HG02610 (cell line): ENCODE measurements at regions not wholly inside any gene's neighbourhood (a gene's known extent, or its start where the extent isn't known, plus 50 kb on each side); places are given as distances from the start of the nearest gene placed in this dataset.
"Not testable (repeated sequence)": the region's sequence is repeated elsewhere in the genome, so short reads cannot be mapped to it uniquely, and the experiment has no call there.

ENCODE experiments used
- ATAC-seq: cut with Tn5 transposase; IDR thresholded peaks from one replicate; pipeline ENCODE4 v1.9.1; 2021; ENCODE audit warnings: mild to moderate bottlenecking, moderate library complexity; ENCODE audit not compliant: unreplicated experiment

DNA sequence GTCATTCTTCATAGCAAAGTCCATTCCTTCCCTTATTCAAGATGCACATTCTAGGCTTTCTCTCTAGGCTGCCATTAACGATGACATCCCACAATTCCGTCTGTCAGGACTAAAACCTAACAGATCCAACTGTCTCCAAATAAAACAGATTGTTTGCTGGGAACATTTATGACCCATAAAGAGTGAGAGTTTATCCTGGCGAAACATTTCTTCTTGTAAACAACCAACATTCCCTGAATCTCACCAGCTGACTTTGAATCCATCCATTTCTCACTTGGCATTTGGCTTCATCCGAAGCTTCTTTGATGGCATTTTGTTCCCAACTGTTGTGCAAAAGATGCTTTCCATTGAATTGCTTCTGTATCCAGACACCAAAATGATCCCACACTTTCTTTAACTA lies 93.1 kb downstream of the OLIG3 start:
- ATAC-seq: no peak

DNA sequence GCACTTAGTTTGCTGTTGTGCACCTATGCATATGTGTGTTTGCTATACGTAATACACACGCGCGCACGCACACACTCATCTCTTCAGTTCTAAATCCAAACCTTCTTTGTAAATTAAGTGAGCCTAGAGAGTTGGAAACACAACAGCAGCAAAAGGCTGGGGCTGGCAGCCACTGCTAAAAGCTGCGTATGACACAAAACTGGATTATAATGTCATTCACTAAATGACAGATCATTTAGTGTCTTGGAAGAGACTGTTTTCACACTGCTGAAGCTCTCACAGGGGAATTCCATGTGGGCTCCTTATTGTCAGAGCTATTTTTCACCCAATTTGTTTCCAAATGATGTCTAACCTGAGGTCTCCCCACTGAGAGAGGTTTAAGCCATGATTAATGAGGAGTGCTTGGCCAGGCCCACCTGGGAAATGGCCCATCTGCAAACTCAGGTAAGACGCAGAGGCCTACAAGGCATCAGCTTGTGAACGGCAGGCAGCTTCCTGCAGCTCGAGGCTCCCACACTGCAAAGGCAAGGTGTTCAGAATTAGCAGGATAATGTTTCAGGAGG lies 94.2 kb downstream of the OLIG3 start:
- ATAC-seq: peak; percentile 72

DNA sequence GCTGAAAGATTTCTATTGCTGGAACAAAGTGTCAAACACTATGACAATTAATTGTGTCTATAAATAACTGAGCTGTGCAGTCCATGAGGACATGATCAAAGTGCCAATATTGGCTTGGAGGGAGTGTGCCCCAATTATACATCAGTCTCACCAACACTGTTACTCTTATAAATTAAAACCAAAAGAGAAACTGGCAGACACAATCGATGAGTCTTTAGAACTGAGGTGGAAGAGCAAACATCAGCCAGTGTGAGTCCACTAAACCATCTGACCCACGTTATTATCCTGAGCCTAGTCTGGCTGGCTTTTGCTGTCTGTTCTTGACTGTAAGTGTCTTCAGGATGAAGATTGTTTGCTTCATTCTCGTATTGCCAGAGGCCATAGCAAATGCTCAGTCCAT lies 98.9 kb downstream of the OLIG3 start:
- ATAC-seq: no peak

DNA sequence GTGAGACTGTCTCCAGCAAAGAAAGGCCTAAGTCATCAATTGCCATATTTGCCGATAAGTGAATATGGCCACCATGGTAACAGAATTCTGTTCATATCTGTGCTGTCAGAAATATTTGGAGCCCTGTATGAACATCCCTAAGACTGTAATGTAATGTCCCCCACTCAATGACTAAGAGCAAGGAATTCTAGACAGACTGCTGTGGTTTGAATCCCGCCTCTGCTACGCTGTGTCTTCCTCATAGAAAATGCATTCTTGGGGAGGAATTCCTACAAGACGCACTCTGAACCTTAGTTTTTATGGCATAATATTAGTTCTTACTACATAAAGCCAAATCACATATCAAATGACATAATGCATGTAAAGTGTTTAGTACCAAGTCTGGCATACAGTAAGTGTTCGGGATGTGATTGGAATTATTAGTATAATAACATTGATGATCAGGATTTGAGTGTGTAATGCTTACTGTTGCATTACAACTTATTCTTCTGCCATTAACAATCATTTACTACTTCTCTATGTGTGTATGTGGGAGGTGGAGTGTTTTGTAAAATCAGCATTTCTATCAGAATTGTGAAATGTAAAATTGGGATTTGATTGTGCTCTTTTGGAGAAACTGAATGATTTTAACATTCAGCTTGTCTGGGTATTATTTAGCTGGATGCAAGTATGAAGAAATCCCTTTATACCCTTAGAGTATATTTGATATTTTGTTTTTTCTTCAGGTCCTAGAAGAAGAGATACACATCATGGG lies 103.0 kb downstream of the OLIG3 start:
- ATAC-seq: no peak

DNA sequence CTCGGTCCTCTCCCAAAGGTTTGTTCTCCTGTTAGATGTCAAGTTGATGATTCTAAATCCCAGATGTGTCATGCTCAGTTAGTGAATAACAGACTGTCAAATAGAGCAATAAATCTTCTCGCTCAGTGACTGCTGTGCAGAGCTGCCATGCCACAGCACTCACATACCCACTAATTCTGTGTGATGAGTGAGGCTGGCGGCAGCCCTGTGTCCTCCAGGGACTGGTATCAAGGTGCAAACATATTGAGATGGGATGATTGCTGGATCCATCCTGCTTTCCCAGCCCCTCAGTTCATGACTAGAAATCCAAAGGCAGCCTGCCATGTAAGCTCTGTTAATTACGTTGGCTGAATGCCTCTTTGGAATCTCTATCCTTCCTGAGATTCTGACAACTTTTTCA lies 103.9 kb downstream of the OLIG3 start:
- no peak for ATAC-seq

DNA sequence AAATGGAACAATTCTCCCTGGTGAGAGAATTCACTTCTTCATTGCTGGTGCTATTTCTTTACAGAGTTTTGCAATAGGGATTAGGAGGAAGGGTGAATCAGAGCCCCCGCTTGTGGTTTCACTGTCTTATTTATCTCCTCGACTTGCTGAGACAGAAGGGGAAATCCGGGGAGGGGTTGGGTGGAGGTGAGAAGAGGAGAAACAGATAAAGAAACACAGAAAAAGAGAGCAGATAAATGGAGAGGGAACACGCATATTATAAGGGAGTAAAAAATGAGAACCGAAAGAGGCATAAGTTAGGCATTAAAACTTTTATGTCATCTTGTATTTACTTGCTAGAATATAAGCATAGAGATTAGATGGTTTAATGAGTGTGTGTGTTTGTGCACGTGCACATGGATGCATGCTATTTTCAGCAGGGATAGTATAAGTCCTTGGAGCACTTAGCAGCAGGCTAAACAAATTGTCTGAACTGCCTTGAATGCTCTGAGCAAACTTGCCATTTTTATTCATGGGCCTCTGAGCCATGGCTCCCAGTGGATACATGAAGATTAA lies 105.0 kb downstream of the OLIG3 start:
- peak; percentile 89 for ATAC-seq

DNA sequence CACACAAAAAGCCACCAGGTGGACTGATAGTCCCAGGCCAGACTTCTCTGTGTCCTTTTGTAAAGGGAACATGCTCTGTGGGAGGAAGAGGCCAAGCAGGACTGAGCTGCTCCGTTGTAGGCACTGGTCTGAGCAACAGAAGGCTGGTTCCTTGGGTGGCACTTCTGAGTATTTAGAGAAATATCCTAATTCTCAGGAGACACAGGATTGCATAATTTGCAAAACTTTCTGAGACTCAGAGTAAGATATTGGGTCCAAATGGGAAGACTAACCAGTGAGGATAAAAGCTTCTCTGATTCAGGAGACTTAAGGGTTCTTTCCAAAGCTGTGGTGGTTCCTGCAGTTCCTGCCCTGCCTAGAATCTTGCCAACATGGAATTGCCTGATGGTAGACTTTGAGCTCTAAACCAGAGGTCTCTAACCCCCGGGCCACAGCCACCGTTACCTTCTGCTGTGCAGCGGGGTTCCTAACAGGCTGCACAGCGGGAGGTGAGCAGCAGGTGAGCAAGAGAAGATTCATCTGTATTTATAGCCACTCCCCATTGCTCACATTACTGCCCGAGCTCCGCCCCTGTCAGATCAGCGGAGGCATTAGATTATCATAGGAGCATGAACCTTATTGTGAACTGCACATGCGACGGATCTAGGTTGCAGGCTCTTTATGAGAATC lies 107.0 kb downstream of the OLIG3 start:
- ATAC-seq: no peak

DNA sequence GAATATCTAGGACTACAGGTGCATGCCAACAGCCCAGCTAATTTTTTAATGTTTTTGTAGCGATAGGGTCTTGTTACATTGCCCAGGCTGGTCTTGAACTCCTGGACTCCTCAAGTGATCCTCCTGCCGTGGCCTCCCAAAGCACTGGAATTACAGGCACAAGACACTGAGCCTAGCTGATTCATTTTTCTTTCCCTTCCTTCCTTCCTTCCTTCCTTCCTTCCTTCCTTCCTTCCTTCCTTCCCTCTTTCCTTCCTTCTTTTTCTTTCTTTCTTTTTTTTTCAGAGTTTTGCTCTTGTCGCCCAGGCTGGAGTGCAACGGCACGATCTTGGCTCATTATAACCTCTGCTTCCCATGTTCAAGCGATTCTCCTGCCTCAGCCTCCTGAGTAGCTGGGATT lies 110.9 kb downstream of the OLIG3 start:
- ATAC-seq: not testable (repeated sequence)

DNA sequence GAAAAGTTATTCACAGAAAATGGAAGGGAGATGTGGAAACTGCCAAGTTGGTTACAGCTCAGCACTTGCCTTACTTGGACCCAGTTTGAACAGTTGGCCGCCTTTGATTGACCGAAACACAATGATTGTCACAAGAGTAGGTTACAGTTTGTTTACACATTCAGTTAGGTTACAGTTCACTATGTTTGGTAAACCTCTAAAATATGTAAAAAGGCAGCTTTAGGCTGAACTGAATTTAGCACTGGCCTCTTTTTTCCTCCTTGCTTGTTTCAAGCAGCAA lies 116.2 kb downstream of the OLIG3 start:
- ATAC-seq: no peak

DNA sequence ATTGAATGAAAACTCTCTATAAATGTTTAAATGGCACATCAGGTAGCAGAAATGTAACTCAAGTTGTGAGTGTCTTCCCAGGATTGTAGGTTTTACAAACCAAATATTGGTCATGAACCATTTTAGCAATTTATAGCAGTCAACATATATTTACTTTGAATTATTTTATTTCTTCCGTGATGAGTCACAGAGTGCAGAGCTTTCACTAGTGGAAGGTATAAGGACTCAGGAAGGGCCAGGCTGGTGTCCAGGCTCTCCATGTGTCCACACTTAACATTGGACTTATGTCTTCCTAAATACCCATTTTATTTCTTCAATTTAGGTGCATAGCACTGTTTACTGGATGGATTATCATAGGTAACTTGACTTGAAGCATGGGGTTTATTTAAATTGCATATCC lies 120.9 kb downstream of the OLIG3 start:
- ATAC-seq: no peak

DNA sequence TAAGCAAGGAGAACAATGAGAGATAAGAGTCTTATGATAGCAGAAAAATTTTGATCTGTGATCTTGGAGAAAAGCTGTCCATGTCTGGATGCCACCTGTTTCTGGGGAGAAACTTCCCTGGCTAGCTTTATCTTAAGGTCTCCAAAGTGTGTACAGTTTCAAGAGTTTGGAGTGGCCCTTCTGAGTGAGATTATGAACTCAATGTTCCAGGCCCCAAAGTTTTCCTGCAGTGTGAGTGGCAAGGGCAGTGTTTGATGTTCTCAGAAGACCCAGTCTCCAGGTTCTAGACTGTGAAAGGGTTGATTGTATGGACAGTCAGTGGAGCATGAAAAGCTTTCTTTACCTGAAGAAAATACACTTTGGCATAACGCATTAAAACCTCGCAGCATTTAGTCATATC lies 121.7 kb downstream of the OLIG3 start:
- no peak for ATAC-seq

DNA sequence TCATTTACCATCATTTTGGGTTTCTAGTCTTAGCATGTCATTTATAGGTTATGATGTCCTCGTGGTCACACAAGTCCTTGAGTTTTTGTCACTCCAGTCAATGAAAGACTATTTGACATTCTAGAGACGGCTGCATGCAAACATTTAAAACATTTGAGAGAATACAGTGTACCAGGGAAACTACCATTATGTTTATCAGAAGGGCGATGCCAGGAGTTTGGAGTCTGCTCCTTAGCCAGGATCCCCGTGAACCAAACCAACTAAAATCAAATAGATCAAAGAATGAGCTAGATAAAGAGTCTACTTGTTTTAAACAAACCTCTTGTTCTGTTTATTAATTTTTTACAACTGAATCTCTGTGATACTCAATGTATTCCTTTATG lies 122.6 kb downstream of the OLIG3 start:
- no peak for ATAC-seq

DNA sequence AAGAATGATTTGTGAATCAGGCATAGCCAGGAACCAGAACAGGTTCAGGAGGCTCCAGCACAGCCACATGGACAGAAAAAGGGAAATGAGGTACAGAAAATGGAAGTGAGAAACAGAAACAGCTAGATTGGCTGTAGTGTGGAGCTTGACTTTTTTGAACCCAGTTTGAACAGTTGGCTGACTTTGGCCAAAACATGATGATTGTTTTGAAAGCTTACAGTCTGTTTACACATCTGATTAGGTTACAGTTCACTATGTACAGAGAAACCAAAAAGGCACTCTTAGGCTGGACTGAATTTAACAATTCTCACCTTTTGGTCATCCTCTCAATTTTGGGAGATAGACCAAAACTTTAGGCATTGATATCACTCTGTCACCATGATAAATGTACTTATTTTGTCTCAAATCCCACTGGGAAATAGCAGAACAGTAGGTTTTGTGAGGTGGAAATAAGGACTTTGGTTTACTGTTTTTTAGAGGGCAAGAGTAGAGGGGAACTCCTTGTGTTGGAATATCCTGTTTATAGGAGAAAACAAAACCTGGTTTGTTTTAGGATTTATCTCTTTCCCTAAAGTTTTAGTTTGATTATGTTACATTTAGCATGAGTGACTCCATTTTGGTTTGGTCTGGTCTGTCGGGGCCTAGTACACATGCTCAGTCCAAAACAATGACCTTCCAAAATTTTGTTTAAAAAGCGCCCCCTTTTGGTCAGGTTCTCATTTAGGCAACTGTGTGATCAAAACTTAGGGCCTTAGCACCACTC lies 123.1 kb downstream of the OLIG3 start:
- ATAC-seq: peak; percentile 44

DNA sequence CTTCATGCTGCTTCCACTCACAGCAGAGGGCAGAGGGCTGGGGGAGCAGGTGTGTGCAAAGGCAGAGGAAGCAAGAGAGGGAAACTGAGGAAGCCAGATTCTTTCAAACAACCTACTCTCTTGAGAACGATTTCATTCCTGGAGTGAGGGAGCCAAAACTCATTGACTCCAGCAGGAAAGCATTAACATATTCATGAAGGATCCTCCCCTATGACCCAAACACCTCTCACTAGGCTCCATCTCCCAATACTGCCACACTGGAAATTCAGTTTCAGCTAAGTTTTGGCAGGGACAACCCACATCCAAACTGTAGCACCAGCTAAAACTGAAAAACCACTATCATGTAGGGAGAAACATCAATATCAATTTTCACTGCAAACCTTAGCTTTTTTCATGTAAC lies 125.1 kb downstream of the OLIG3 start:
- no peak for ATAC-seq

DNA sequence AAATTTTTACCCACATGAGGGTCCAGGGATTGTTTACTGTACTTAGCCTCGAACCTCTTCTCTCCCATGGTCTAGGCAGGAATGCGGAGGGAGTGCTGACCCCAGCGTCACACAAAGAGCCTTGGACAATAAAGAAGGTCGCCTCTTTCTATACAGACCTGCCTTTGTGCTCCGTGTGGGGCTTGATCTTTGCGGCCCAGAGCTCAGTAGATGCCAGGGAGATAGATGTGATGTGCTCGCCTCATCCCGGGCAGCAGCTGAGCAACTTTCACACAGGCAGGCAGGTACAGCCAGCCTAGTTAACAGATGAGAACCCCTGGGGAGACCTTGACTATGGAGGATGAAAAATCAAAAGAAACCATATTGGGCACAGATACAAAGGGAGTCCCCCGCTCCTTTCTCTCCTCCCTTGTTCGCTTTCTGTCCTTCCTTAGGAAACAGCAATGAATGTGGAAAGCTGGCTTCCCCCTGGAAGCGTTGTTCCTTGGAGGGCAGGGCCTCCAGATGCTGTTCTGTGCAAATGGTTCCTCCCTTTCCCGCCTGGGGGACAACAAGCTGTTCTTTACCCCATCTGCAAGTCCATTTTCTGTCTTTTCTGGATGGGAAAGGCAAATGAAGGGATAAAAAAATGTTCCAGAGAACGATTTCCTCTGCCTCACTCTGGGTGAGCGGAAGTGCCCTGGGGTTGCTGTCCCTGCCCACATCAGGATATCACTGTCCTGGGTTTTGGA lies 128.3 kb downstream of the OLIG3 start:
- ATAC-seq: no peak

DNA sequence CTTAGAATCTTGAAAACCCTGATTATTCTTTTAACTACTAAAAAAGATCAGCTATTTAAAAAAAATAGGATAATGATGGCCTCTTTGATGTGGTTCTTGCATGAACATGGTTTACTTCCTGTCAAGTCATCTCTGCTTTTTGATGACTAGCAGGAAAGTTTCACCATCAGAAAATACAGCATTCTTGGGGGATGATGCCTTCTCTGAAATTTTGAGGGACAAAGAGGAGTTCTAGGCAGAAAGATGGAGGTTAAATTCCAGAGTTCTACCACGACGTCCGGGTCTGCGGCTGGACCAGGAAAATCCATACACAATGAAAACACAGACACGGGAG lies 130.4 kb downstream of the OLIG3 start:
- no peak for ATAC-seq

DNA sequence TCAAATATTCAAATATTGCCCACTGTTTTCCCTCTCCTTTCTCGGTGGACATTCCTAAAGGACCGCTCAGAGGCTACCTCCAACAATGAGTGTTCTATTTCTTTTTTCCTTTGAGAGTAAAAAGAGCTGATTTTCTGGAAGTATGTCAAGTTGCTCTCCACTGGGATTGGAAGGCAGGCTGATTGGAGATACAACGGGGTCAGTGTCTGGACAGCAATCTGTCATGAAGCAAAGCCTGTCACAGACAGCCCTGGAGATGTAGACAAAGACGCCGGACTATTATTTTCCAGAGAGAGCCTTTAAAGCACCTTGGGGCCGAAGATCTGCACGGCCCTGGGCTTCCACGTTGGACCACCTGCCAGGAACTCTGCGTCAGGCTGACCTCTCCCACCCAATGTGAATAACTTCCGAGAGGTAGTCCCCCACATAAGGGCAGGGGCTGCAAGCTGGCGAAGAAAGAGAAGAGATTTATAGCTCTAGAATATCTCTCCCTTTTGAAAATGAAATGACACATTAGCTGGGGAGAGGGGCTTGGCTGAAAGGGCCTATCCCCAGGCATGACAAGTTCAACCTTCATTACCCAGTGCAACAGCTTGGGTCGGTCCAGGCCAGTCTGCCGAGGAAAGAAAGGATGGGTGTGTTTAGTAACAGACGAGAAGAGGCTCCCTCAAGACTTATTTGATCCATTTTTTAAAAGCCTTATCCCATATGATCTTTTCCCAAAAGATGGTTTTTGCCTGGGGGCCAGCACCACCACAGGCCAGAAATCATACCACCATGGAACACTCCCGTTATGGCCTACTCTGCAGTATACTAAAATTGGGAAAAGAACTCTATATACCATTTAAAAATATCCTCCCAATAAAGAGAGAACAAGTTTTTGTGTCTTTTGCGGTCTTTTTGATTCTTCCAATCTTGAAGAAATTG lies 131.1 kb downstream of the OLIG3 start:
- ATAC-seq: no peak

DNA sequence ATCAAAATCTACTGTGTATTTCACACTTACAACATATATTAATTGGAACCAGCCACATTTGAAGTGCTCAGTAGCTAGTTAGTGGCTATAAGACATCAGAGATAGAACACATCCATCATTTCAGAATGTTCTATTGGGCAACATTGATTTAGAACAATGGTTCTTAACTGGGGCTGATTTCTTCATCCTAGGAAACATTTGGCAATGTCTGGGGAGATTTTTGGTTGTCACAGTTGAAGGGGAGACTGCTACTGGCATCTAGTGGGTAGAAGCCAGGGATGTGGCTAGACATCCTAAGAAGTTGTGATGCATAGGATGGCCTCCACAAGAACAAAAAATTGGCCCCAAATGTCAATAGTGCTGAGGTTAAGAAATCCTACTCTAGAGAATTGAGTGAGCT lies 132.5 kb downstream of the OLIG3 start:
- no peak for ATAC-seq

DNA sequence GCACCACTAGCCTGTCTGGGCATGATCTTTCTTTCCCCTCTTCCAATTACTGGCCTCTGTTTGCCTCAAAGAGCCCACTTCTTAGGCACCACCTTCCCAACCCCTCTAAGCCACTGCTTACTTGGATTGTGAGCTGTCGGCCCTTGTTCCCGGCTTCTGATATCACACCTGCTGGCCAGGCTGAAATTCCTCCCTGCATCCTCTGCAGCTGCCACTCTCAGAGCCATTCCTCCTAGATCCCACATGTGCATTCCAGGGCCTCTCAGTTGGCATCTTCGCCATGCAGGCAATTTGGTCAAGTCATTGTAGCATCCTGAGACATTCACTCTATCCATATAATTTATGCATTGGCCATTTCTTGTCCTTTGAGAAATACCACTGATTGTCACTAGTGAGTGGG lies 135.9 kb downstream of the OLIG3 start:
- no peak for ATAC-seq

DNA sequence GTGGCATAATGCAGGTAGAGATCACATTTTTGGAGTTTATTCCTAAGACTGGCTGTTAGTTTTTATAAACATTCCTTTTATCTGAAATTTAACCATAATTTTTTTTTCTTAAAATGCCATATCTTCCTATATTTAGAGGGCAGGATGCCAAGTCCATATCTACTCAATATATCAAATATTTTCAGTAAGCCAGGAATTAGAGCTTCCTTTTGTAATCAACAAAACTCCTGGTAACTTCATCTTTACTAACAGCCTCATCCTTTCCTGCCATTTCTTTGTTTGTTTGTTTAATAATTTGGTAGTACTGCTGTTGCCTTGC lies 136.3 kb downstream of the OLIG3 start:
- ATAC-seq: no peak
